ENCODE measurements at regions not wholly inside any gene's neighbourhood (a gene's known extent, or its start where the extent isn't known, plus 50 kb on each side); places are given as distances from the start of the nearest gene placed in this dataset.

DNA sequence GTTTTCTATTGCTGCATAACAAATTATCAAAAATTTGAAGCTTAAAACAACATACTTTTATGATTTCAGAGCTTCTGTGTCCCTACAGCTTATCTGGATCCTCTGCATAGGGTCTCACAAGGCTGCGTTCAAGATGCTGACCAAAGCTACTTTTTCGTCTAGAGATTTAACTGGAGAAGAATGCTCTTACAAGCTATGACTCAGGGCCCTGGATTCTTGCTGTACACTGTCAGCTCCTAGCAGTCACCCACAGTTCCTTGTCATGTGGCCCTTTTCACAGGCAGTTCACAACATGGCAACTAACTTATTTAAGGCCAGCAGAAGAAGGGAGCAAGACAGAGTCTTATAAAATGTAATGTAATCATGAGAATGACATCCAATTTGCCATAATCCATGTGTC lies 70.8 kb upstream of the FAM174A start:
- TF ChIP-seq EZH2phosphoT487 (IDR thresholded peaks at IDR 0.05; ENCODE audit: low read length): no peak
- TF ChIP-seq EZH2 (optimal IDR thresholded peaks at IDR 0.05; ENCODE audit: low read depth, low read length): no peak
- TF ChIP-seq, protein P1, sequence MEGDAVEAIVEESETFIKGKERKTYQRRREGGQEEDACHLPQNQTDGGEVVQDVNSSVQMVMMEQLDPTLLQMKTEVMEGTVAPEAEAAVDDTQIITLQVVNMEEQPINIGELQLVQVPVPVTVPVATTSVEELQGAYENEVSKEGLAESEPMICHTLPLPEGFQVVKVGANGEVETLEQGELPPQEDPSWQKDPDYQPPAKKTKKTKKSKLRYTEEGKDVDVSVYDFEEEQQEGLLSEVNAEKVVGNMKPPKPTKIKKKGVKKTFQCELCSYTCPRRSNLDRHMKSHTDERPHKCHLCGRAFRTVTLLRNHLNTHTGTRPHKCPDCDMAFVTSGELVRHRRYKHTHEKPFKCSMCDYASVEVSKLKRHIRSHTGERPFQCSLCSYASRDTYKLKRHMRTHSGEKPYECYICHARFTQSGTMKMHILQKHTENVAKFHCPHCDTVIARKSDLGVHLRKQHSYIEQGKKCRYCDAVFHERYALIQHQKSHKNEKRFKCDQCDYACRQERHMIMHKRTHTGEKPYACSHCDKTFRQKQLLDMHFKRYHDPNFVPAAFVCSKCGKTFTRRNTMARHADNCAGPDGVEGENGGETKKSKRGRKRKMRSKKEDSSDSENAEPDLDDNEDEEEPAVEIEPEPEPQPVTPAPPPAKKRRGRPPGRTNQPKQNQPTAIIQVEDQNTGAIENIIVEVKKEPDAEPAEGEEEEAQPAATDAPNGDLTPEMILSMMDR (IDR thresholded peaks at IDR 0.05; ENCODE audit: low read length): no peak
- Histone ChIP-seq H3K27me3 (replicated peaks; ENCODE audit: insufficient read depth, low read length) (no peaks in the 10 kb centered on the region), H3K36me3 (replicated peaks; ENCODE audit: insufficient read depth, low read length) (no peaks in the 10 kb centered on the region), H3K4me1 (ENCODE audit: low read length) (no peaks in the 10 kb centered on the region), H3F3A (ENCODE audit: insufficient read depth, low read length) (no peaks in the 10 kb centered on the region), H2AFZ (ENCODE audit: low read length) (no peak overlapping the region), H3K27ac (ENCODE audit: low read length) (no peak overlapping the region), H3K9me2 (replicated peaks; ENCODE audit: insufficient read depth, low read length) (no peaks in the 10 kb centered on the region), H3K9ac (ENCODE audit: low read length) (no peak overlapping the region), H3K4me2 (ENCODE audit: low read depth, low read length) (no peak overlapping the region), H3K9me3 (replicated peaks; ENCODE audit: insufficient read depth, low read length) (no peaks in the 10 kb centered on the region), H4K20me1 (ENCODE audit: insufficient read depth, low read length) (no peaks in the 10 kb centered on the region), H3K79me2 (ENCODE audit: low read length) (no peaks in the 10 kb centered on the region), H3K4me3 (ENCODE audit: low read length) (no peak overlapping the region)
- DNase-seq: no peak

DNA sequence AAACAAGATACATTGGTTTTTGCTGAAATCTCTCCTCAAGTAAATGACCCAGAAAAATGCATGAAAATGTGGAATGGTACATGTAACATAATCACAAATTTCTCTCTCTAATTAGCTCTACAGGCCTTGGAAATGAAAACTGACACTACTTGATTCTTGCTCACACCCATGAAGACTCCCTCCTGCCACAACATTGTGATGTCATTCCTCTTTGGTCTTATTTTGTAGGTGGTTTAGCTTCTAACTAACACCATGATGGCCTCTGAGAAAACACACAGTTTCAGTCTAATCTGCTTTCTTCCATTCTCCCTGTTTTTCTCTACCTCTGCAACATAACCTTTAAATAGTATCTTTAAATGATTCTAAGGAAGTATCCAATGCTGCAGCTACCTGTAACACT lies 78.6 kb upstream of the FAM174A start:
- H3K9me2 ChIP-seq (replicated peaks; ENCODE audit: insufficient read depth, low read length): no peaks in the 10 kb centered on the region
- no peak overlapping the region for H3K4me2 ChIP-seq (ENCODE audit: low read depth, low read length)
- no peaks in the 10 kb centered on the region for H3K27me3 ChIP-seq (replicated peaks; ENCODE audit: insufficient read depth, low read length)
- H3K9ac ChIP-seq (ENCODE audit: low read length): no peak overlapping the region
- no peak for DNase-seq
- H2AFZ ChIP-seq (ENCODE audit: low read length): no peak overlapping the region
- no peak overlapping the region for H3K4me3 ChIP-seq (ENCODE audit: low read length)
- H3K36me3 ChIP-seq (replicated peaks; ENCODE audit: insufficient read depth, low read length): no peaks in the 10 kb centered on the region
- no peaks in the 10 kb centered on the region for H3K4me1 ChIP-seq (ENCODE audit: low read length)
- no peaks in the 10 kb centered on the region for H3K79me2 ChIP-seq (ENCODE audit: low read length)
- no peak overlapping the region for H3K27ac ChIP-seq (ENCODE audit: low read length)
- no peaks in the 10 kb centered on the region for H3K9me3 ChIP-seq (replicated peaks; ENCODE audit: insufficient read depth, low read length)
- TF ChIP-seq EZH2 (optimal IDR thresholded peaks at IDR 0.05; ENCODE audit: low read depth, low read length): no peak
- TF ChIP-seq EZH2phosphoT487 (IDR thresholded peaks at IDR 0.05; ENCODE audit: low read length): no peak
- TF ChIP-seq, protein P1 (IDR thresholded peaks at IDR 0.05; ENCODE audit: low read length): no peak
- H4K20me1 ChIP-seq (ENCODE audit: insufficient read depth, low read length): no peaks in the 10 kb centered on the region
- H3F3A ChIP-seq (ENCODE audit: insufficient read depth, low read length): no peaks in the 10 kb centered on the region

DNA sequence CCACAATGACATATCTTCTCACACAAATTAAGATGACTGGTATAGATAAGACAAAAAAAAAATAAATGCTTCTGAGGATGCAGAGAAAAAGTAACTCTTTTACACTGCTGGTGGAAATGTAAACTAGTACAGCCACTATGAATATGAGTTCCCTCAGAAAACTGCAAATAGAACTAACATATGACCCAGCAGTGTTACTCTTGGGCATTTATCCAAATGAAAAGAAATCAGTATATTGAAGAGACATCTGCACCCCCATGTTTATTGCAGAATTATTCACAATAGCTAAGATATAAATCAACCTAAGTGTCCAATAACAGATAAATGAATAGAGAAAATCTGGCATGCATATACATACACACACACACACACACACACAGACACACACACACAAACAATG lies 83.0 kb upstream of the FAM174A start:
- H3K9me3 ChIP-seq (replicated peaks; ENCODE audit: insufficient read depth, low read length): no peaks in the 10 kb centered on the region
- no peak for DNase-seq

More for the DNA sequence above, 83.0 kb upstream of the FAM174A start:
- H3K36me3 ChIP-seq (replicated peaks; ENCODE audit: insufficient read depth, low read length): no peaks in the 10 kb centered on the region
- no peak overlapping the region for H3K4me3 ChIP-seq (ENCODE audit: low read length)
- TF ChIP-seq EZH2 (optimal IDR thresholded peaks at IDR 0.05; ENCODE audit: low read depth, low read length) (no peak), EZH2phosphoT487 (IDR thresholded peaks at IDR 0.05; ENCODE audit: low read length) (no peak)
- TF ChIP-seq, protein P1 (IDR thresholded peaks at IDR 0.05; ENCODE audit: low read length): no peak
- H3K4me1 ChIP-seq (ENCODE audit: low read length): no peaks in the 10 kb centered on the region
- no peak overlapping the region for H3K27ac ChIP-seq (ENCODE audit: low read length)
- H3F3A ChIP-seq (ENCODE audit: insufficient read depth, low read length): no peaks in the 10 kb centered on the region
- H3K9me2 ChIP-seq (replicated peaks; ENCODE audit: insufficient read depth, low read length): no peaks in the 10 kb centered on the region
- no peak overlapping the region for H2AFZ ChIP-seq (ENCODE audit: low read length)
- no peaks in the 10 kb centered on the region for H3K79me2 ChIP-seq (ENCODE audit: low read length)
- H4K20me1 ChIP-seq (ENCODE audit: insufficient read depth, low read length): no peaks in the 10 kb centered on the region
- H3K27me3 ChIP-seq (replicated peaks; ENCODE audit: insufficient read depth, low read length): no peaks in the 10 kb centered on the region
- H3K9ac ChIP-seq (ENCODE audit: low read length): no peak overlapping the region
- H3K4me2 ChIP-seq (ENCODE audit: low read depth, low read length): no peak overlapping the region

Data from MM.1S (cell line).